ENCODE measurements at regions not wholly inside any gene's neighbourhood (a gene's known extent, or its start where the extent isn't known, plus 50 kb on each side); places are given as distances from the start of the nearest gene placed in this dataset.

DNA sequence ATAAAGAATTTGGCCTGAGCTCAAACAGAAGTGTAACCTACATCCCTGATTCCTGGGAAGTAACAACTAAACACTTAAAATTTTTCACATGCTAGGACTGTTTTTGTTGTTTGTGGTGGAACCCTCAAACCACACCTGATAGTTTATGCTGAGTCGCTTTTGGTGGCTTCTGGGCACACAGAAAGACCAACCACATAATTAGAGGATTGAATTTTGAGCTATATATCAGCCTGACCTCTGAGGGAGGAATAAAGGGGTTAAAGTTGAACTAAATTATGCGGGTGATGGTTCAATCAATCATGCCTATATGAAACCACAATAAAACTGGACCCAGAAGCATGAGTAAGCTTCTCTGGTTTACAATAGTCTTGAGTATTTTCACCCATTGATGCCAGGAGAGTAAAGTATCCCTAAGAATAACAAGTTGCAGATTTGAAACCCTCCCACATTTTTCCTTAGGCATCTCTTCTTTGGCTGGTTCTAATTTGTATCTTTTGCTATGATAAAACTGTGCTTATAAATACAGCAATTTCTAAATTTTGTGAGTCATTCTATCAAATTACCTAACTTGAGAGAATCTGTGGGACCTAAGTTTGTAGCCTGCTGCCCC is 1304.5 kb upstream of the GBE1 start:
- WGBS (ENCODE audit: insufficient coverage, low coverage, missing lambda C conversion rate), result 0% methylated on average over 2 of the region's 2 CpGs
- Histone ChIP-seq H3K4me2 (ENCODE audit: insufficient read depth, low read length) (no peak overlapping the region), H3K9me3 (replicated peaks; ENCODE audit: control insufficient read depth, insufficient read depth, low read depth, low read length) (no peaks in the 10 kb centered on the region), H3K79me2 (ENCODE audit: control insufficient read depth, insufficient read depth, low read length) (no peaks in the 10 kb centered on the region), H4K20me1 (replicated peaks; ENCODE audit: control insufficient read depth, insufficient read depth, low read length) (no peaks in the 10 kb centered on the region), H3K4me1 (replicated peaks in 1 of 2; ENCODE audit: control insufficient read depth in 2 of 2, insufficient read depth in 2 of 2, low read length in 2 of 2) (no peaks in the 10 kb centered on the region), H3K27ac (ENCODE audit: extremely low read depth, low read depth, low read length) (no peak overlapping the region), H2AFZ (ENCODE audit: low read depth, low read length) (no peak overlapping the region), H3K4me3 (no peak overlapping the region), H3K27me3 (ENCODE audit: control insufficient read depth in 2 of 2, insufficient read depth in 2 of 2, low read length in 2 of 2) (no peaks in the 10 kb centered on the region), H3K9me1 (ENCODE audit: control insufficient read depth, insufficient read depth, low read length) (no peaks in the 10 kb centered on the region), H3K36me3 (ENCODE audit: control insufficient read depth, insufficient read depth, low read length) (no peaks in the 10 kb centered on the region), H3K9ac (ENCODE audit: insufficient read depth in 1 of 2, low read depth in 2 of 2, low read length in 2 of 2) (no peak overlapping the region)
- DNase-seq (ENCODE audit: extremely low read depth in 1 of 4, low spot score in 3 of 4) (no peak), FAIRE-seq (no peak), ATAC-seq (no peak)
- CTCF ChIA-PET (ENCODE audit: low intra/inter-chr PET ratio), result no interaction called here
- POLR2A ChIA-PET, result no interaction called here
- BruUV-seq (replicated peaks), result no TSS peak
- in situ Hi-C loops (cut with MboI), result no loop called here
- TF ChIP-seq SREBF1 (IDR thresholded peaks at IDR 0.05; ENCODE audit: borderline replicate concordance, low read depth, low read length), result no peak
- no peak for TF ChIP-seq PHF21A (IDR thresholded peaks at IDR 0.05; ENCODE audit: borderline replicate concordance, low read depth)
- no peak for TF ChIP-seq CCNT2 (IDR thresholded peaks at IDR 0.05; ENCODE audit: borderline replicate concordance, extremely low read depth, insufficient read length, low read depth, low read length)
- TF ChIP-seq PML (IDR thresholded peaks at IDR 0.05; ENCODE audit: low read length), result no peak
- no peak for TF ChIP-seq ETV1 (tag; conservative IDR thresholded peaks at IDR 0.05; ENCODE audit: low read depth)
- TF ChIP-seq RFX1 (IDR thresholded peaks at IDR 0.05), result no peak
- no peak for TF ChIP-seq SLC30A9 (CRISPR knock-in tag; IDR thresholded peaks at IDR 0.05)
- no peak for TF ChIP-seq MEIS2 (IDR thresholded peaks at IDR 0.05; ENCODE audit: partially characterized antibody)
- TF ChIP-seq JUND (IDR thresholded peaks at IDR 0.05; ENCODE audit: borderline replicate concordance, low read depth, low read length), result no peak
- TF ChIP-seq JUND (tag; IDR thresholded peaks at IDR 0.05; ENCODE audit: borderline replicate concordance, low read depth, low read length), result no peak
- TF ChIP-seq OTX1 (CRISPR knock-in tag; IDR thresholded peaks at IDR 0.05), result no peak
- no peak for TF ChIP-seq ZNF133 (CRISPR knock-in tag; IDR thresholded peaks at IDR 0.05)
- TF ChIP-seq HCFC1 (IDR thresholded peaks at IDR 0.05; ENCODE audit: low read depth, low read length), result no peak
- no peak for TF ChIP-seq NR2F6 (CRISPR knock-in tag; IDR thresholded peaks at IDR 0.05)
- no peak for TF ChIP-seq RBM17 (IDR thresholded peaks at IDR 0.05; ENCODE audit: borderline replicate concordance, low read depth, low read length)
- TF ChIP-seq RCOR1 (IDR thresholded peaks at IDR 0.05; ENCODE audit: borderline replicate concordance in 1 of 2, low read depth in 2 of 2, low read length in 2 of 2), result no peak
- TF ChIP-seq ARID1B (IDR thresholded peaks at IDR 0.05), result no peak
- TF ChIP-seq ZNF699 (CRISPR knock-in tag; IDR thresholded peaks at IDR 0.05; ENCODE audit: insufficient replicate concordance), result no peak
- TF ChIP-seq ETV5 (CRISPR knock-in tag; IDR thresholded peaks at IDR 0.05; ENCODE audit: low read depth), result no peak
- intact Hi-C loops (cut with micrococcal nuclease), result no loop called here
